Hepatocyte (in vitro differentiated cells): ENCODE measurements at regions not wholly inside any gene's neighbourhood (a gene's known extent, or its start where the extent isn't known, plus 50 kb on each side); places are given as distances from the start of the nearest gene placed in this dataset.

Experiments
- DNase-seq: peaks from one replicate; pipeline ENCODE4 v3.0.0-alpha.2; 2016; ENCODE audit warnings: low spot score
- H2AFZ ChIP-seq: fragments of 200-600 bp; sonication (generic); 2 replicates; pipeline ENCODE4 v1.6.0; 2016; ENCODE audit warnings: antibody characterized with exemption, mild to moderate bottlenecking
- H3K27ac ChIP-seq: fragments of 200-600 bp; sonication (generic); 2 replicates; pipeline ENCODE4 v1.5.1; 2016; ENCODE audit warnings: mild to moderate bottlenecking
- H3K27me3 ChIP-seq: fragments of 200-600 bp; sonication (generic); 2 replicates; pipeline ENCODE4 v1.6.1; 2016
- H3K36me3 ChIP-seq: fragments of 200-600 bp; sonication (generic); replicated peaks from 2 replicates; pipeline ENCODE4 v1.5.1; 2016; ENCODE audit warnings: low read depth; ENCODE audit not compliant: insufficient read depth
- H3K4me1 ChIP-seq: fragments of 200-600 bp; sonication (generic); 2 replicates; pipeline ENCODE4 v1.5.1; 2016; ENCODE audit warnings: mild to moderate bottlenecking, moderate library complexity; ENCODE audit not compliant: insufficient read depth
- H3K4me2 ChIP-seq: fragments of 200-600 bp; sonication (generic); 2 replicates; pipeline ENCODE4 v1.6.0; 2016
- H3K4me3 ChIP-seq: fragments of 200-600 bp; sonication (generic); 2 replicates; pipeline ENCODE4 v1.5.1; 2016; ENCODE audit warnings: mild to moderate bottlenecking
- H3K79me2 ChIP-seq: fragments of 200-600 bp; sonication (generic); 2 replicates; pipeline ENCODE4 v1.6.0; 2017; ENCODE audit warnings: mild to moderate bottlenecking
- H3K9me2 ChIP-seq: fragments of 200-600 bp; sonication (generic); replicated peaks from 2 replicates; pipeline ENCODE4 v1.6.0; 2017; ENCODE audit warnings: mild to moderate bottlenecking; ENCODE audit not compliant: insufficient read depth
- H3K9me3 ChIP-seq: fragments of 200-600 bp; sonication (generic); 2 replicates; pipeline ENCODE4 v1.5.1; 2016; ENCODE audit warnings: low read depth, mild to moderate bottlenecking
- H4K20me1 ChIP-seq: fragments of 200-600 bp; sonication (generic); 2 replicates; pipeline ENCODE4 v1.6.0; 2016; ENCODE audit warnings: mild to moderate bottlenecking; ENCODE audit not compliant: insufficient read depth, poor library complexity, severe bottlenecking
- EZH2 ChIP-seq: fragments of 200-600 bp; sonication (generic); IDR thresholded peaks from 2 replicates; pipeline ENCODE4 v1.6.1; 2016; ENCODE audit warnings: antibody characterized with exemption, mild to moderate bottlenecking, borderline replicate concordance
- EZH2phosphoT487 ChIP-seq: fragments of 200-600 bp; sonication (generic); IDR thresholded peaks from one replicate; pipeline ENCODE4 v1.6.1; 2018; ENCODE audit warnings: antibody characterized with exemption, mild to moderate bottlenecking, low read depth, moderate library complexity; ENCODE audit not compliant: unreplicated experiment, severe bottlenecking
- WGBS: methylation state at CpG from one replicate; pipeline ENCODE4 v1.1.6; 2016; ENCODE audit warnings: low lambda C conversion rate; ENCODE audit errors: missing lambda C conversion rate; 5-methylcytosine and 5-hydroxymethylcytosine counted together
- TF ChIP-seq, protein P1 (sequence below): fragments of 200-600 bp; sonication (generic); IDR thresholded peaks from 2 replicates; pipeline ENCODE4 v1.5.1; 2016; ENCODE audit warnings: antibody characterized with exemption, mild to moderate bottlenecking; ENCODE audit not compliant: poor library complexity

GRCh38 chr1:240714568-240715292 lies 102.8 kb upstream of the GREM2 start:
- Histone ChIP-seq H2AFZ (no peak overlapping the region), H3K4me1 (no peaks in the 10 kb centered on the region), H3K9me3 (no peaks in the 10 kb centered on the region), H3K36me3 (no peaks in the 10 kb centered on the region), H3K4me2 (no peak overlapping the region), H3K9me2 (no peaks in the 10 kb centered on the region), H3K27me3 (no peaks in the 10 kb centered on the region), H3K79me2 (no peaks in the 10 kb centered on the region), H4K20me1 (no peaks in the 10 kb centered on the region), H3K27ac (no peak overlapping the region), H3K4me3 (no peak overlapping the region)
- no peak for DNase-seq
- WGBS = 92% methylated on average over 8 of the region's 8 CpGs
- TF ChIP-seq EZH2 (no peak), EZH2phosphoT487 (no peak)
- TF ChIP-seq, protein P1, sequence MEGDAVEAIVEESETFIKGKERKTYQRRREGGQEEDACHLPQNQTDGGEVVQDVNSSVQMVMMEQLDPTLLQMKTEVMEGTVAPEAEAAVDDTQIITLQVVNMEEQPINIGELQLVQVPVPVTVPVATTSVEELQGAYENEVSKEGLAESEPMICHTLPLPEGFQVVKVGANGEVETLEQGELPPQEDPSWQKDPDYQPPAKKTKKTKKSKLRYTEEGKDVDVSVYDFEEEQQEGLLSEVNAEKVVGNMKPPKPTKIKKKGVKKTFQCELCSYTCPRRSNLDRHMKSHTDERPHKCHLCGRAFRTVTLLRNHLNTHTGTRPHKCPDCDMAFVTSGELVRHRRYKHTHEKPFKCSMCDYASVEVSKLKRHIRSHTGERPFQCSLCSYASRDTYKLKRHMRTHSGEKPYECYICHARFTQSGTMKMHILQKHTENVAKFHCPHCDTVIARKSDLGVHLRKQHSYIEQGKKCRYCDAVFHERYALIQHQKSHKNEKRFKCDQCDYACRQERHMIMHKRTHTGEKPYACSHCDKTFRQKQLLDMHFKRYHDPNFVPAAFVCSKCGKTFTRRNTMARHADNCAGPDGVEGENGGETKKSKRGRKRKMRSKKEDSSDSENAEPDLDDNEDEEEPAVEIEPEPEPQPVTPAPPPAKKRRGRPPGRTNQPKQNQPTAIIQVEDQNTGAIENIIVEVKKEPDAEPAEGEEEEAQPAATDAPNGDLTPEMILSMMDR = no peak

- no peaks in the 10 kb centered on the region for H3K4me1 ChIP-seq
- no peak for DNase-seq
- no peak overlapping the region for H3K4me2 ChIP-seq
- no peaks in the 10 kb centered on the region for H3K9me3 ChIP-seq
- no peaks in the 10 kb centered on the region for H4K20me1 ChIP-seq
- no peaks in the 10 kb centered on the region for H3K36me3 ChIP-seq
- no peaks in the 10 kb centered on the region for H3K27me3 ChIP-seq
- H3K27ac ChIP-seq = no peak overlapping the region
- TF ChIP-seq, protein P1 = no peak
- no peak for TF ChIP-seq EZH2
- no peaks in the 10 kb centered on the region for H3K79me2 ChIP-seq
- H3K4me3 ChIP-seq = no peak overlapping the region
- WGBS = 73% methylated on average over 7 of the region's 7 CpGs
- no peaks in the 10 kb centered on the region for H3K9me2 ChIP-seq
- H2AFZ ChIP-seq = no peak overlapping the region
These were observed 100.2 kb upstream of the GREM2 start for GRCh38 chr1:240712014-240712731.

DNA sequence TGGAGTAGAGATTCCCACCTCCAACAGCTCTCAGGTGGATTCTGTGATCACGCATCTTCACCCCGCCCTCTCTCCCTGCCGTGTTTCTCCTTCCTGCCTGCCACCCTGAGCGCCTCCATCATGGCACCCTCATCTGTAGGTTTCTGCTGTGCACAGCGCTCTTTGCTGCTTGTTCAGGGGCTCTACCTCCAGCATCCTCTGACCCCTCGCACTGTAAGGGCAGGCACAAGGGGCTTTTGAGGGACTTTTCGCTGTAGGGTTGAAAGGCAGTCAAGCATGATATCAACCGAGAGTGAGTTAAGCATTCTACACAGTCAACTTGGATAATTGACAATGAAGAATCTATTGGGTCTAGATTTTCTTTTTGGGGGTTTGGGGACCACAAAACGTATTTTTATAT lies 99.1 kb upstream of the GREM2 start:
- Histone ChIP-seq H3K36me3 (no peaks in the 10 kb centered on the region), H3K27me3 (no peaks in the 10 kb centered on the region), H3K9me3 (no peaks in the 10 kb centered on the region), H3K79me2 (no peaks in the 10 kb centered on the region), H3K4me1 (no peaks in the 10 kb centered on the region), H4K20me1 (no peaks in the 10 kb centered on the region), H3K27ac (no peak overlapping the region), H3K4me2 (no peak overlapping the region), H2AFZ (no peak overlapping the region), H3K9me2 (no peaks in the 10 kb centered on the region), H3K4me3 (no peak overlapping the region)
- TF ChIP-seq EZH2phosphoT487 (no peak), EZH2 (no peak)
- TF ChIP-seq, protein P1 = no peak
- 90% methylated on average over 9 of the region's 9 CpGs for WGBS
- no peak for DNase-seq
